NB4 (cell line): ENCODE measurements at regions not wholly inside any gene's neighbourhood (a gene's known extent, or its start where the extent isn't known, plus 50 kb on each side); places are given as distances from the start of the nearest gene placed in this dataset.

Experiments
- CTCF ChIP-seq: IDR thresholded peaks from one replicate; pipeline ENCODE4 v1.5.1; 2012; ENCODE audit warnings: low read depth, low read length
- MYC ChIP-seq: IDR thresholded peaks from 2 replicates; pipeline ENCODE4 v1.6.1; 2011; ENCODE audit warnings: low read depth, low read length
- POLR2A ChIP-seq: IDR thresholded peaks from 2 replicates; pipeline ENCODE4 v1.6.1; 2011; ENCODE audit warnings: mild to moderate bottlenecking; ENCODE audit not compliant: insufficient read length; ENCODE audit errors: extremely low read depth

- TF ChIP-seq CTCF (no peak), MYC (no peak), POLR2A (no peak)
Measured at GRCh38 chr20:12893653-12894052, 115.1 kb upstream of the SPTLC3 start.
